ENCODE measurements at regions not wholly inside any gene's neighbourhood (a gene's known extent, or its start where the extent isn't known, plus 50 kb on each side); places are given as distances from the start of the nearest gene placed in this dataset.

DNA sequence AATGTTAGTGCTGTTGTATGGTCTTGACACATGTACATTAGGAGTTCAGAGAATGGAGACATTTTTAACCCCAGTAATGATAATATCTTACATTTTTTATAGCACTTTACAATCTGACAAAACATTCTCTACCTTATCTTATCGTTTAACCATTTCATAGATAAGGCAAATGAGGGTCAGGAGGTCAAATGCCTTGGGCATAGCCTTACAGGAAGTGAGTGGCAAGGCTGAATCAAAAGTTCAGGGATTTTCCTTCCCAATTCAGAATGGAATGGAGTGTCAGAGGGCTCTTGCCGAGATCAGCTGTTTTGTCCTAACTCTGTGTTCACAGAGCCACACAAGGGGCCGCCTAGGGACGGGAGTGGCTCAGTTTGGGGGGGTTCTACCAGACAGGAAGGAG, 57.6 kb upstream of the AK4 start:
- TF ChIP-seq ASH2L (IDR thresholded peaks at IDR 0.05; ENCODE audit: low read length) (no peak), KDM1A (IDR thresholded peaks at IDR 0.05; ENCODE audit: borderline replicate concordance, low read length) (no peak), CBX5 (IDR thresholded peaks at IDR 0.05; ENCODE audit: low read depth, low read length) (no peak), GTF2F1 (IDR thresholded peaks at IDR 0.05; ENCODE audit: borderline replicate concordance, low read depth, low read length) (no peak), YY1 (IDR thresholded peaks at IDR 0.05; ENCODE audit: low read depth, low read length) (no peak), RNF2 (IDR thresholded peaks at IDR 0.05; ENCODE audit: borderline replicate concordance, low read depth, low read length, missing control alignments, poor library complexity, severe bottlenecking) (no peak), RXRA (IDR thresholded peaks at IDR 0.05; ENCODE audit: insufficient read depth, low read depth, low read length) (no peak), TCF12 (IDR thresholded peaks at IDR 0.05; ENCODE audit: low read depth, low read length) (no peak)
- H4K5ac ChIP-seq (ENCODE audit: insufficient read length, low read depth, low read length), result no peak overlapping the region
- WGBS, 2 experiments (ENCODE audit: extremely low coverage in 1 of 2, insufficient coverage in 1 of 2, insufficient read length in 1 of 2, insufficient replicate concordance in 2 of 2, low coverage in 1 of 2, low lambda C conversion rate in 2 of 2, missing lambda C conversion rate in 1 of 2), result 85% methylated on average over 4 of the region's 4 CpGs; no CpG with 5 or more reads in 1 of the 2 experiments
- no peak overlapping the region for H4K91ac ChIP-seq (replicated peaks; ENCODE audit: insufficient read length, low read length)
- no peaks in the 10 kb centered on the region for H3K23me2 ChIP-seq (ENCODE audit: low read depth, low read length)
- DNase-seq (ENCODE audit: low read depth in 1 of 2, low spot score in 2 of 2) (no peak), FAIRE-seq (no peak)
- no peaks in the 10 kb centered on the region for H3K79me2 ChIP-seq (ENCODE audit: control insufficient read depth in 1 of 2, insufficient read depth in 2 of 2, low read length in 2 of 2)
- no peaks in the 10 kb centered on the region for H4K20me1 ChIP-seq (replicated peaks in 1 of 2; ENCODE audit: control insufficient read depth in 1 of 2, insufficient read depth in 2 of 2, low read length in 2 of 2)
- H3K79me1 ChIP-seq (ENCODE audit: low read depth, low read length), result no peaks in the 10 kb centered on the region
- no peak overlapping the region for H3K23ac ChIP-seq (ENCODE audit: insufficient read length)
- no peak overlapping the region for H2BK12ac ChIP-seq (ENCODE audit: low read depth, low read length)
- no peak overlapping the region for H2BK15ac ChIP-seq (ENCODE audit: low read length)
- H3K18ac ChIP-seq (ENCODE audit: extremely low read depth, low read length), result no peak overlapping the region
- no peak overlapping the region for H3K14ac ChIP-seq (ENCODE audit: insufficient read length)
- H3K4me3 ChIP-seq (ENCODE audit: extremely low read depth in 1 of 4, insufficient read depth in 2 of 4, low read depth in 3 of 4, low read length in 4 of 4), result no peak overlapping the region
- no peak overlapping the region for H3K9ac ChIP-seq (replicated peaks in 1 of 4; ENCODE audit: extremely low read depth in 1 of 4, low read depth in 3 of 4, low read length in 3 of 4)
- H3K4me1 ChIP-seq (replicated peaks in 1 of 4; ENCODE audit: control insufficient read depth in 3 of 4, insufficient read depth in 4 of 4, low read length in 3 of 4), result no peaks in the 10 kb centered on the region
- H3K4ac ChIP-seq (replicated peaks; ENCODE audit: insufficient read length, low read depth, low read length), result no peak overlapping the region
- no peaks in the 10 kb centered on the region for H3K36me3 ChIP-seq (ENCODE audit: control insufficient read depth in 2 of 4, insufficient read depth in 4 of 4, low read length in 3 of 4)
- no peaks in the 10 kb centered on the region; a peak in 1 of 7 replicates for H3K27me3 ChIP-seq (replicated peaks in 1 of 4; ENCODE audit: control insufficient read depth in 3 of 4, extremely low read depth in 1 of 4, insufficient read depth in 3 of 4, low read length in 3 of 4)
- H2BK120ac ChIP-seq (replicated peaks; ENCODE audit: low read depth, low read length), result no peak overlapping the region
- no peak overlapping the region for H3K27ac ChIP-seq (ENCODE audit: low read depth, low read length)
- POLR2A ChIA-PET (ENCODE audit: partially characterized antibody), result interaction anchor here (1.2 kb wide), 1 partner anchor 15 kb away, joined by 3 read pairs; no protein-coding TSS in a partner anchor
- peaks cover 0 to 9% of the 10 kb centered on the region in 2 experiments; a peak in 1 of 4 replicates for H3K9me3 ChIP-seq (ENCODE audit: insufficient read depth in 2 of 2, low read depth in 1 of 2, low read length in 1 of 2)
- H2BK20ac ChIP-seq (ENCODE audit: low read length), result no peak overlapping the region
- H3K56ac ChIP-seq (replicated peaks; ENCODE audit: insufficient read length, low read depth, low read length), result no peak overlapping the region
- no peak overlapping the region for H2AFZ ChIP-seq (ENCODE audit: low read length)
- no peak overlapping the region for H4K8ac ChIP-seq (ENCODE audit: extremely low read depth, insufficient read depth, low read length)
- H3K4me2 ChIP-seq (ENCODE audit: insufficient read depth in 1 of 2, low read depth in 2 of 2, low read length in 2 of 2), result no peak overlapping the region
- CTCF ChIA-PET (ENCODE audit: partially characterized antibody), result interaction anchor here (1.0 to 1.3 kb wide), 3 partner anchors 16 to 118 kb away, joined by 3 to 5 read pairs (median 4); no protein-coding TSS in a partner anchor
- H2BK5ac ChIP-seq (ENCODE audit: low read depth, low read length), result no peak overlapping the region
- no peak overlapping the region for H2AK5ac ChIP-seq (ENCODE audit: low read depth, low read length)

All from H1 (cell line).